Upper lobe of right lung (tissue), 1 donor: ENCODE measurements at regions not wholly inside any gene's neighbourhood (a gene's known extent, or its start where the extent isn't known, plus 50 kb on each side); places are given as distances from the start of the nearest gene placed in this dataset.

Source experiments
- ATAC-seq: fragments of 200-7000 bp; cut with Tn5 transposase; one replicate; pipeline ENCODE4 v1.9.1; 2020; ENCODE audit warnings: mild to moderate bottlenecking, moderate library complexity
- DNase-seq: peaks from one replicate; pipeline ENCODE4 v3.0.0-alpha.2; 2020
- H3K27ac ChIP-seq: fragments of 200-600 bp; one replicate; pipeline ENCODE4 v1.8.0; 2022
- H3K27me3 ChIP-seq: fragments of 200-600 bp; one replicate; pipeline ENCODE4 v1.8.0; 2022; ENCODE audit warnings: mild to moderate bottlenecking
- H3K36me3 ChIP-seq: fragments of 200-600 bp; one replicate; pipeline ENCODE4 v1.8.0; 2022
- H3K4me1 ChIP-seq: fragments of 200-600 bp; one replicate; pipeline ENCODE4 v1.8.0; 2022
- H3K4me3 ChIP-seq: fragments of 200-600 bp; one replicate; pipeline ENCODE4 v1.8.0; 2022; ENCODE audit warnings: mild to moderate bottlenecking
- H3K9me3 ChIP-seq: fragments of 200-600 bp; one replicate; pipeline ENCODE4 v1.8.0; 2022
- CTCF ChIP-seq: fragments of 200-600 bp; IDR thresholded peaks from one replicate; pipeline ENCODE4 v1.8.0; 2022; ENCODE audit warnings: antibody characterized with exemption
- intact Hi-C: fragments of 100-400 bp; cut with DNase I; formaldehyde crosslinking; loops from one replicate; pipeline ENCODE4 v1.11.0; 2022
- donor health status: DM: no; HTN: yes; CAD: no; lungs with severe emphysema.

- no peak for ATAC-seq
- H3K4me3 ChIP-seq: no peak overlapping the region
- DNase-seq: no peak
- no peaks in the 10 kb centered on the region for H3K4me1 ChIP-seq
- no peaks in the 10 kb centered on the region for H3K9me3 ChIP-seq
- no peak for TF ChIP-seq CTCF
- no peak overlapping the region for H3K27ac ChIP-seq
- peaks cover 3% of the 10 kb centered on the region for H3K27me3 ChIP-seq
- H3K36me3 ChIP-seq: no peaks in the 10 kb centered on the region
- intact Hi-C loops: no loop called here
Measured at GRCh38 chr1:167168424-167168823, 52.3 kb upstream of the POU2F1 start.

- DNase-seq: no peak
- Histone ChIP-seq H3K36me3 (no peaks in the 10 kb centered on the region), H3K4me1 (no peaks in the 10 kb centered on the region), H3K27ac (no peak overlapping the region), H3K27me3 (peaks cover 3% of the 10 kb centered on the region), H3K4me3 (no peak overlapping the region), H3K9me3 (no peaks in the 10 kb centered on the region)
- ATAC-seq: no peak
- intact Hi-C loops: no loop called here
- no peak for TF ChIP-seq CTCF
Measured at GRCh38 chr1:167169642-167170041, 51.0 kb upstream of the POU2F1 start.
